ENCODE measurements at regions not wholly inside any gene's neighbourhood (a gene's known extent, or its start where the extent isn't known, plus 50 kb on each side); places are given as distances from the start of the nearest gene placed in this dataset.

DNA sequence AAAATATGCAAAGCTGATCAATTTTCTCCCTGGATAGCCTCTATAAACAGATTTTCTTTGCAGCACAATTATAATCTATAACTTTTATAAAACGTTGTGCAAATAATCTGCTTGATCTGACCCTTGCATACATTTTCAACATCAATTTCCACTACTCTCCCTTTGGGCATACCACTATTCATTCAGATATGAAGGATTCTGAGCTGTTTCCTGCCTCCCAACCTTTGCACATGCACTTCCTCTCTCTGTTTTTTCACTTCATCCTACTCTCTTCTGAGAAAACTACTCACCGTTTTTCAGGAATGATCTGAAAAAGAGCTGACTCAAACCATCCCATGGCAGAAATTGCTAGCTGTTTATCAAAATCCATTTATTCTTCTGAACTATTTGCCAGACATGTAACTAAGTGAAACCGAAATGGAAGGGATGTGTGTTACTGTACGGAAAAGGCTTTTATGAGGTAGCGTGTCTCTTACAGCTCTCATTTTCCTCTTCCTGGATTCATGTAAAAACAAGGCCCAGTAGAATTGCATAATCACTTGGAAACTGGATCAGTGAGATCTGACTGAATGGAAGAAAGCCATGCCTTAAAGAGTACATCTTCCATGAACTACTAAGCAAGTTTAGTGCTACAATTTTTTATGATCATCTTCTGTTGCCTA is 1447.3 kb upstream of the MIR17HG start:
- intact Hi-C loops (cut with micrococcal nuclease) = no loop called here
- Histone ChIP-seq H3K4me2 (ENCODE audit: insufficient read depth, low read length) (no peak overlapping the region), H3K9me3 (replicated peaks; ENCODE audit: control insufficient read depth, insufficient read depth, low read depth, low read length) (no peaks in the 10 kb centered on the region; the same call in 1 of the 2 replicates), H3K4me3 (no peak overlapping the region), H3K27me3 (ENCODE audit: control insufficient read depth in 2 of 2, insufficient read depth in 2 of 2, low read length in 2 of 2) (no peaks in the 10 kb centered on the region), H4K20me1 (replicated peaks; ENCODE audit: control insufficient read depth, insufficient read depth, low read length) (no peaks in the 10 kb centered on the region), H3K36me3 (ENCODE audit: control insufficient read depth, insufficient read depth, low read length) (no peaks in the 10 kb centered on the region), H3K9me1 (ENCODE audit: control insufficient read depth, insufficient read depth, low read length) (no peaks in the 10 kb centered on the region), H2AFZ (ENCODE audit: low read depth, low read length) (no peak overlapping the region), H3K27ac (ENCODE audit: extremely low read depth, low read depth, low read length) (no peak overlapping the region), H3K79me2 (ENCODE audit: control insufficient read depth, insufficient read depth, low read length) (no peaks in the 10 kb centered on the region), H3K4me1 (replicated peaks in 1 of 2; ENCODE audit: control insufficient read depth in 2 of 2, insufficient read depth in 2 of 2, low read length in 2 of 2) (no peaks in the 10 kb centered on the region), H3K9ac (ENCODE audit: insufficient read depth in 1 of 2, low read depth in 2 of 2, low read length in 2 of 2) (no peak overlapping the region)
- WGBS (ENCODE audit: insufficient coverage, low coverage, missing lambda C conversion rate) = 1% methylated on average over 5 of the region's 5 CpGs
- ChIA-PET POLR2A (no interaction called here), CTCF (ENCODE audit: low intra/inter-chr PET ratio) (no interaction called here)
- DNase-seq (ENCODE audit: extremely low read depth in 1 of 4, low spot score in 3 of 4) = no peak
- in situ Hi-C loops (cut with MboI) = no loop called here
- no peak for ATAC-seq
- no peak for FAIRE-seq
- peak; percentile 15 for TF ChIP-seq SAP30 (IDR thresholded peaks at IDR 0.05; ENCODE audit: borderline replicate concordance, insufficient read depth, low read depth, low read length, poor library complexity, severe bottlenecking)
- TF ChIP-seq CEBPG (CRISPR knock-in tag; IDR thresholded peaks at IDR 0.05) = no peak
- peak in 1 of 2 experiments; percentile 41; a peak in 2 of 4 replicates for TF ChIP-seq CEBPG (tag; conservative IDR thresholded peaks at IDR 0.05 in 1 of 2, IDR thresholded peaks at IDR 0.05 in 1 of 2)
- TF ChIP-seq GABPB1 (CRISPR knock-in tag; IDR thresholded peaks at IDR 0.05) = no peak
- BruUV-seq (replicated peaks) = no TSS peak

GRCh38 chr13:89902223-89902622 is 1445.3 kb upstream of the MIR17HG start:
- intact Hi-C loops (cut with micrococcal nuclease) (no loop called here), in situ Hi-C loops (cut with MboI) (no loop called here)
- no peaks in the 10 kb centered on the region for H3K9me1 ChIP-seq (ENCODE audit: control insufficient read depth, insufficient read depth, low read length)
- H4K20me1 ChIP-seq (replicated peaks; ENCODE audit: control insufficient read depth, insufficient read depth, low read length) = no peaks in the 10 kb centered on the region
- H3K4me2 ChIP-seq (ENCODE audit: insufficient read depth, low read length) = no peak overlapping the region
- no peaks in the 10 kb centered on the region for H3K36me3 ChIP-seq (ENCODE audit: control insufficient read depth, insufficient read depth, low read length)
- no peak for DNase-seq (ENCODE audit: extremely low read depth in 1 of 4, low spot score in 3 of 4)
- H3K79me2 ChIP-seq (ENCODE audit: control insufficient read depth, insufficient read depth, low read length) = no peaks in the 10 kb centered on the region
- H3K9ac ChIP-seq (ENCODE audit: insufficient read depth in 1 of 2, low read depth in 2 of 2, low read length in 2 of 2) = no peak overlapping the region
- no peaks in the 10 kb centered on the region; the same call in 1 of the 2 replicates for H3K9me3 ChIP-seq (replicated peaks; ENCODE audit: control insufficient read depth, insufficient read depth, low read depth, low read length)
- no peaks in the 10 kb centered on the region for H3K4me1 ChIP-seq (replicated peaks in 1 of 2; ENCODE audit: control insufficient read depth in 2 of 2, insufficient read depth in 2 of 2, low read length in 2 of 2)
- no peak for ATAC-seq
- no peak for FAIRE-seq
- POLR2A ChIA-PET = interaction anchor here (1.2 kb wide), 1 partner anchor 10 kb away, joined by 4 read pairs; no protein-coding TSS in a partner anchor
- no peak overlapping the region for H3K4me3 ChIP-seq
- no peak overlapping the region for H2AFZ ChIP-seq (ENCODE audit: low read depth, low read length)
- BruUV-seq (replicated peaks) = no TSS peak
- H3K27ac ChIP-seq (ENCODE audit: extremely low read depth, low read depth, low read length) = no peak overlapping the region
- CTCF ChIA-PET (ENCODE audit: low intra/inter-chr PET ratio) = no interaction called here
- no peaks in the 10 kb centered on the region for H3K27me3 ChIP-seq (ENCODE audit: control insufficient read depth in 2 of 2, insufficient read depth in 2 of 2, low read length in 2 of 2)
- no peak for TF ChIP-seq LEF1 (IDR thresholded peaks at IDR 0.05)
- TF ChIP-seq E2F4 (CRISPR knock-in tag; IDR thresholded peaks at IDR 0.05; ENCODE audit: low read depth) = no peak
- TF ChIP-seq ZBTB7A (IDR thresholded peaks at IDR 0.05; ENCODE audit: borderline replicate concordance, control insufficient read depth, low read depth, low read length) = no peak
- peak; percentile 70; the same call in 1 of the 2 replicates for TF ChIP-seq TFAM (CRISPR knock-in tag; conservative IDR thresholded peaks at IDR 0.05)
- TF ChIP-seq NCOA2 (IDR thresholded peaks at IDR 0.05; ENCODE audit: partially characterized antibody in 2 of 2) = peak in 1 of 2 experiments; percentile 28
- TF ChIP-seq PRPF4 (IDR thresholded peaks at IDR 0.05; ENCODE audit: insufficient read depth, low read depth, low read length, poor library complexity, severe bottlenecking) = peak; percentile 10
- no peak for TF ChIP-seq SNIP1 (IDR thresholded peaks at IDR 0.05; ENCODE audit: low read depth)
- TF ChIP-seq, protein P1, sequence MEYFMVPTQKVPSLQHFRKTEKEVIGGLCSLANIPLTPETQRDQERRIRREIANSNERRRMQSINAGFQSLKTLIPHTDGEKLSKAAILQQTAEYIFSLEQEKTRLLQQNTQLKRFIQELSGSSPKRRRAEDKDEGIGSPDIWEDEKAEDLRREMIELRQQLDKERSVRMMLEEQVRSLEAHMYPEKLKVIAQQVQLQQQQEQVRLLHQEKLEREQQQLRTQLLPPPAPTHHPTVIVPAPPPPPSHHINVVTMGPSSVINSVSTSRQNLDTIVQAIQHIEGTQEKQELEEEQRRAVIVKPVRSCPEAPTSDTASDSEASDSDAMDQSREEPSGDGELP (CRISPR knock-in tag; IDR thresholded peaks at IDR 0.05; ENCODE audit: borderline replicate concordance) = no peak
- TF ChIP-seq TAF1 (IDR thresholded peaks at IDR 0.05; ENCODE audit: control insufficient read depth, extremely low read depth, insufficient read depth, low read length, severe bottlenecking) = no peak
- peak; percentile 12 for TF ChIP-seq U2AF2 (optimal IDR thresholded peaks at IDR 0.05; ENCODE audit: low read depth, low read length)

Data from K562 (cell line).